Erythroblast (primary cell): ENCODE measurements at regions not wholly inside any gene's neighbourhood (a gene's known extent, or its start where the extent isn't known, plus 50 kb on each side); places are given as distances from the start of the nearest gene placed in this dataset.

Source experiments
- GATA1 ChIP-seq: IDR thresholded peaks from 2 replicates; pipeline ENCODE4 v1.6.1; 2011; ENCODE audit warnings: low read depth, mild to moderate bottlenecking, control low read depth, low read length, moderate library complexity
- POLR2A ChIP-seq: IDR thresholded peaks from 2 replicates; pipeline ENCODE4 v1.6.1; 2011; ENCODE audit warnings: mild to moderate bottlenecking, low read length

DNA sequence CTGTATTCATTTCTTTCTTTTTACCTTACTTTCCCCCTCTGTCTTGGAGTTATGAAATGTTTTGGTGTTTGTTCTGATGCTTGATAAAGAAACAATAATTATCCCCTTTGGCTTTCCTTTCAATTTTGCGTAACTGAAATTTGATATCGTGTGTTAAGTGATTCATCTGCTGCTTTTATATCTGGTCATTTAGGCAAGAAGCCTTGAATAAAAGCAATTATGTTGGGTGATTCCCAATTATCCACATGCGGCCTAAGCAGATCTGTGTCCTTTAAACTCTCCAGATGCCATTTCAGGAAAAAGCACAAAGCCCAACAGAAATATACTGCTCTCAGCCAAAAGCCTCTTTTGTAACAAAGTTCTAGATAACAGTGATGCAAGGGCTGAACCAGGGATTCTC is 92.8 kb downstream of the TAF11L14 start:
- TF ChIP-seq GATA1: no peak
- TF ChIP-seq POLR2A: no peak
